T-helper 1 cell (primary cell): ENCODE measurements at regions not wholly inside any gene's neighbourhood (a gene's known extent, or its start where the extent isn't known, plus 50 kb on each side); places are given as distances from the start of the nearest gene placed in this dataset.

ENCODE experiments used
- DNase-seq, 5 donors: peaks; one replicate each; pipeline ENCODE4 v3.0.0-alpha.2; 2012 to 2020

GRCh38 chr15:31151301-31152233 lies 50.0 kb upstream of the TRPM1 start:
- DNase-seq = no peak

- no peak for DNase-seq
Measured at GRCh38 chr15:31153531-31153930, 52.0 kb upstream of the TRPM1 start.

DNA sequence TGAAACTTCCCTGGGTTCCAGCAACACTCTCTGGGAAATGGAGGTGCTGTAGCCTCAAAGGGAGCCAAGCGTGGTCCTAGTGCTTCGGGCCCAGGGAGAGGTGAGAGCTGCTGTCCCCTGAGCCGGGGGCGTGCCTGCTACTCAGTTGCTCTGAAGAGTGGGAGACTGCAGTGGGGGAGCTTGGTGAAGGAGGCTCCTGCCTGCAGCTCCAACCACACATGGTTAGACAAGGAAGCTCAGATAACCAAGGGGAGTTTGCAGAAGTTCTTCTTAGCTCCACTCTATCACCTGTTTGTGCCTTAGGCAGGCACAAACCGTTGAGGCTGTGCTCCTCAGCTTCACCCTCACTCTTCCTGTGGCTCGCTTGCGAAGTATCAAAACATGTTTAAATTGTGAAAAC lies 53.6 kb upstream of the TRPM1 start:
- DNase-seq = no peak

- DNase-seq = no peak
Measured at GRCh38 chr15:31156226-31156625, 54.7 kb upstream of the TRPM1 start.

GRCh38 chr15:31156808-31157207 lies 55.3 kb upstream of the TRPM1 start:
- DNase-seq = no peak

- DNase-seq = no peak
Measured at GRCh38 chr15:31157644-31158069, 56.1 kb upstream of the TRPM1 start.

GRCh38 chr15:31158858-31159569 lies 57.5 kb upstream of the TRPM1 start:
- DNase-seq = no peak

DNA sequence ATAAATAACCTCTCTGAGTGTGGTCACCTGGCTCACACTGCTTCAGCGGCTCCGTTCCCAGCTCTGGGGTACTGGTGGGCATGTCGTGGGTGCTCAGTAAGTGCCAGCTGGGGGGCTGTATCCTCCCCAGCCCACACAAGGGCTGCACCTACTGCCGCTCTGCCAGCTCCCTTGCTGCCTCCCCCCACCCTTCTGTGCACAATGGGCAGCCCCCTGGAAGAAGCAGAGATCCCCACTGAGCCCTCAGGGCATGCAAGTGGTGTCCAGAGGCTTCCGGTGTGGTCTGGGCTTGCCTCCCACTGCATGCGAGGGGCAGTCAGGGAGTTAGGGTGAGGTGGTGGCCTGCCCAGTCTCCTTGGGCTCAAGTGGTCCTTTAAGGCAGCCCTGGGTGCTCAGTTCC lies 58.3 kb upstream of the TRPM1 start:
- no peak for DNase-seq

DNA sequence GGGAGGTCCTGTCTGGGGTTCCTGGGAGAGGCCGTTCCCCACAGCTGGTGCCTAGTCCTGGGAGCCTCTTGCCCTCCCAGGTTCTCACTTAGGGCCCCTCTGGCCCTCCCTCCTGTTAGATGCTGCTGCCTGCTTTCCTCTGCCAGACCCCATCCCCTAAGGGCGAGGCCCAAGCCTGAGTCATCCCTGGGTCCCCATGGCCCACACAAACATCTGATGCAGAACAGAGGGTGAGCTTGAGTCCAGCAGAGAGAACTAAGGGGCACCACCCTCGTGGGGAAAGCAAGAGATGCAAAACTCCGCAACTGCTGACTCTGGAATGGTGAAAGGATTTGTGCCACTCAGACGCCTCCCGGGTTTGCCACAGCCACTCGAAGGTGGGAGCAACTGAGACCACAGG lies 58.8 kb upstream of the TRPM1 start:
- DNase-seq = no peak

DNA sequence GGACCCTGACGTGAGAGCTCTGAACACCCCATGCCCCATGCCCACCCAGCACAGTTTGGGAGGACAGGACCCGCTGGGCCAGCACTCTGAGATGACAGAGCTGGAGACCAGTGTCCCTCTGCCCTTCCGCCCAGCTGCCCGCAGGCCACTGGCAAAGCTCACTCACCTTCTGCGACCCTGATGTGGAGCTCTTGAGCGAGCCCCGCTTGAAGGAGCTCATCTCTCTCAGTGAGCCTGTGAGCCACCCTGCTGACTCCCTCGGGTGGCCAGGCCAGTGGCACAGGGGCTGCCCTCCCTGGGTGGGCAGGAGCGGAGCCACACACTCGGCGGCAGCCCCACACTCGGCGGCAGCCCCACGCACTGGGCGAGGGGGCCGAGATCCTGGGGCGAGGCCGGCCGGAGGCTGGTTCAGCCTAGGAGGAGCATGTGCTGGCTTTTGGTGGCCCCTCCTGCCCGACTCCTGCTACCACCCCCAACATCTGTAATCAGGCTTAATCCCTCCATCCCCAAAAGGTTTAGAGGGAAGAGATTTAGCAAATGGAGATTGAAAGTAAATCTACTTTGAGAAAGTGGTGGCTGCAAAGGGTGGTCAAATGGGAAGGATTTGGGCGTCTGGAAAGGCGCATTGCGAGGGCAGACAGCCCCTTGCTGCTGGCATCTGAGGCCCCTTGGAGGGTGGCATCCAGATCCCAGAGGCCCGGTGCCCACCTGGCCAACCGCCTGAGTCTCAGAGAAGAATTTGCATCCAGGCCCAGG lies 59.4 kb upstream of the TRPM1 start:
- DNase-seq = no peak

DNA sequence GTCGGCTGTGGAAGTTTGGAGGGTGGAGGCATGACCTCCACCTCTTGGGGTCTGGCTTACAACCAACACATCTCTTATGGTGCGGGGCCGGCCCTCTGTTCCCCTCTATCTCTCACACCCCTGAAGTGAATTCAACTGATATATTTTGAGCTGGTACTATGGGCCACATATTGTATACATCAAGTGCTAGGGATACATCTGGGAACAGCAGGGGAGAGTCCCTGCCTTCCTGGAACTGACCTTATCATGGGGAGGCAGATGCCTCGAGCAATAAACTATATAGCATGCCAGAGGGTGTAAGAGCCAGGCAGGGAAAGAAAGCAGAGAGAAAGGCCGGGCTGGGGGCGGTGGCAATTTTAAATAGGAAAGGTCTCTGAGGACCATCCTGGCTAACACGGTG lies 60.4 kb upstream of the TRPM1 start:
- DNase-seq = no peak

DNA sequence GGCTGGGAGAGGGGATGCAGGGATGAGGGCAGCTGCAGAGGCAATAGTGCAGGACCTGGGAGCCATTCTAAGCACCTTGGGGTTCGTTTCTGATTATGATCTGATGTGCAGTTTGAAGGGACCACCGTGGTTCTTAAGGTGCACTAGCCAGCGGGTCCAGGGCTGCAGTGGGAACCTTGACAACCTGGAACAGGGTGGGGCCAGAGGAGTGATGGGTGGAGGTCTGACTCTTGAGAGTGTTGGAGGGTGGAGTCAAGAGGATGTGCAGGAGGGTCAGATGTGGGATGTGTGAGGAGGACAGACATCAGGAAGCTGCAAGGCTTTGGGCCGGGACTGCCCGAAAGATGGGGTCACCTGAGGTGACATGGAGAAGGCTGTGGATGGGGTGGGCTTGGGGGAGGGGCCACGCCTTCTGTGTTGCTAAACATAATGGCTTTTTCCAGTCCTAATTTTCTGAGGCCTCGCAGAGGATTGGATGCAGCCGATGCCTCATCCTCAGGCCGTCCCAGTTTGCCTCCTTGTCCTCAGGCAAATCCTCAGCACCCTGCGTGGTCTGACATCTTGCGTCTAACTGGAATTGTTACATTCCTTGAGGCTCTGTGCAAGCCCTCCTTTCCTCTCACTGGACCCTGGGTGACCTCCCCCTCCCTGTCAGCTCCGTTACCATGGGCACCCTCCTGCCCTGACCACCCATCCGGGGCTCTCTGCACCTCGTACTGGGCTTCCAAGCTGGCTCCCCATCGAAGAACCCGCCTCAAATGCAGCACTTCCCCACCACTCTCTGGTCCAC lies 61.4 kb upstream of the TRPM1 start:
- DNase-seq = no peak

DNA sequence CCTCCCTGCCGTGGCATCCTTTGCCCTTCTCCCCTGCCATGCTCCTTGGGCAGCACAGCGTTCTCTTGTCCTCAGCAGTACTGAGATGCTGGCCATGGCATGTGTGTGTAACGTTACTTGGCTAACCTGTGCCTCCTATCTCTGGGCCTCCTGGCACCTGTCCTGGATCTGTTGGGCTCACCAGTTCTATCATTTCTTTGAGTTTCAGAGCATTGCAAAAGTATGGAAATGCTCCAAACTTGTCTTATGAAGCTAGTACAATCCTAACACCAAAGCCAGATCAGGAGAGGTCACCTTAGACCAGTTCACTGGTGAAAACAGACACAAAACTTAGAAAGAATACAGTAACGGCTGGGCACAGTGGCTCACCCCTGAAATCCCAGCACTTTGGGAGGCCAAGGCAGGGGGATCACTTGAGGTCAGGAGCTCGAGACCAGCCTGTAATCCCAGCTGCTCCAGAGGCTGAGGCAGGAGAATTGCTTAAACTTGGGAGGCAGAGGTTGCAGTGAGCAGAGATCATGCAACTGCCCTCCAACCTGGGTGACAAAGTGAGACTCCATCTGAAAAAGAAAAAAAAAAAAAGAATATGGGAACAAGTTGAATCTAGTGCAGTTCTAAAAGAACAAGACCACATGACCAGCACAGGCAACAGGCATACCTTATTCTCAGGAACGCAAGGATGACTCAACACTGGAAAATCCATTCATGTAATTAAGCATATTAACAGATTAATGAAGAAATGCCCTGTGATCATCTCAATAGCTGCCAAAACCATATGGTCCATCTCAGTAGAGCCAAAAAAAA lies 62.4 kb upstream of the TRPM1 start:
- no peak for DNase-seq

DNA sequence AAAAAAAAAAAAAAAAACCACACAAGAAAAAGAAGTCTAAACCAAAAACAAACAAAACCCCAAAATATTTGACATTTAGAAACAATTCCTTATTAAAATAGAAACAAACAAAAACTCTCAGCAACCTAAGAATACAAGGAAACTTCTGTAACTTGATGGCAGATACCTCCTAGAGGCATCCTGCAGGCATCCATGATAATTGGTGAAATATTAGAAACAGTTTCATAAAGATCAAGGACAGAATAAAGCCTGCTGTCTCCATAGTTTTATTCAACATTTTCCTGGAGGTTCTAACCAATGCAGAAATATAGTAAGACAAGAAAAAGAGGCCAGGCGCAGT lies 63.0 kb upstream of the TRPM1 start:
- DNase-seq = no peak

DNA sequence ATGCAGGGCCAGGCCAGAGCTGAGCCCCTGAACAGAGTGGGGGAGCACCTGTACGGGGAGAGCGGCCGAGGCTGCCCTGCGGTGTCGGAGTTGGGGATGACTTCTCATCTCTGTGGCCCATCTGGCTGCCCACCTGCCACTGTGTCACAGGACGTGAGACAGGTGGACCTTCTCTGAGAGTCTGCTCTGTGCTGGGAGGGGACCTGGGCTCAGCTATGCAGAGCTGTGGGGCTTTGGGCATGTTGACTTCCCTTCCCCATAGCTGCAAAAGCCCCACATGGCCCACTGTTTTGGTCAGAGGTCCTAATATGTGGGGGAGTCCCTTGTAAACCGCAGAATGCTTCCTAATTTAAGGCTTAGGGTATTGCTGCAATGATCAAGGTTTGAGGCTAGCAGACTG lies 68.0 kb upstream of the TRPM1 start:
- no peak for DNase-seq

DNA sequence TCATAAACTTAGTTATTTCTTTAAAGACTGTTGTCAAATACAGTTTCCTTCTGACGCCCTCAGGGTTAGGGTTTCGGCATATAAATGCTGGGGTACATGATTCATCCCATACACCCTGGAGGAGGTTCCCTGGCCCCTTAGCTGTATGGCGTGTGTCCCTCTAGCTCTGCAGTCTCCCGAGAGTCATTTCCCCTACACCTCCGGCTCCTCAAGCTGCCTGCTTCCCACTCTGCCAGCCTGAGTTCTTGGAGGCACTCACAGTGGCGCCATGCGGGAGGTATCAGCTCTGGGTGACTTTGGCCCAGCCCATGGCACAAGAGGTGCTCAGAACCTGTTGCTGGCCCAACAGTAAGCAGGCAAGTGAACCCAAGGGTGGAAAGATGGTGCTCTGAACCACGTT lies 70.2 kb upstream of the TRPM1 start:
- DNase-seq = no peak

- no peak for DNase-seq
Measured at GRCh38 chr15:31172606-31173005, 71.1 kb upstream of the TRPM1 start.

DNA sequence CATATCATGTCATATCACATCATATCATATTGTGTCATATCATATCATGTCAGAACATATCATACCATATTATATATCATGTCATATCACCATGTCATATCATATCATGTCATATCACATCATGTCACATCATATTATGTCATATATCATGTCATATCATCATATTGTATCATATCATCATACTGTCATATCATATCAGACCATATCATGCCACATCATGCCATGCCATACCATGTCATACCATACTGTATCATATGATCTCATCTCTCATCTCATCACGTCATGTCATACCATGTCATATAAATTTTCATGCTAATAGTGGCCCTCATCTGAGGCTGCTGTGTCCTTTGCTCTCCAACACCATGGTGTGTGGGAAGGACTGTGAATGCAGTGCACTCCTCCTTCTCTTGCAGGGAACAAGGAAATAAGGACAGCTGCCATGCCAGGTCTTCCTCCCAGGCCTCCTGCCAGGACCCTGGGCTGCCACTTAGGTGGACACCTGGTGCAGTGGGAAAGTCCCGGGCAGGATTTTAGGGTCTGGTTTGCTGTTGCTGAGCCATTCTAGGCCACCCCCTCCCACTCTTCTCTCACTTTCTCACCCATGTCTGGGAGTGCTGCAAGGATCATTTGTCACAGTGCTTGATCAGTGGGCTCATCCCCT lies 72.4 kb upstream of the TRPM1 start:
- no peak for DNase-seq

DNA sequence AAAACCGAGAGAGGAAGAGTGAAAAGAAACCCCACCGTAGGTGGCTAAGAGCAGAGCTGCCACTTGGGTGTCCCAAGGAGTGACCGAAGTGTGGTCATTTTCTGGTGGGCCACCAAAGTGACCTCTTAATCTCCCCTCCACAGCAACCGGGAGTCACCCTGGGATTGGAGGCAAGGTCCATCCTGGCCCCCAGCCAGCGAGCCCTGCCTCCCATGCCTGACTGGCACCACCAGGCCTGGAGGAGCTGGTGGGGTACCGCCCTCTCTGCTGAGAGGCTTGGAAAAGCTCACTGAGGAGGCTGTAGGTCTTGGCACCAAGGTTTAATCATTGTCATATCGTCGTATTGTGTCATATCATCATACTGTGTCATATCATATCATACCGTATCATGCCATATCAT lies 74.0 kb upstream of the TRPM1 start:
- no peak for DNase-seq

- DNase-seq = no peak
Measured at GRCh38 chr15:31177951-31178350, 76.4 kb upstream of the TRPM1 start.

- DNase-seq = no peak
Measured at GRCh38 chr15:31178705-31179104, 77.2 kb upstream of the TRPM1 start.
